Esophagus muscularis mucosa (tissue), 4 donors: ENCODE measurements at regions not wholly inside any gene's neighbourhood (a gene's known extent, or its start where the extent isn't known, plus 50 kb on each side); places are given as distances from the start of the nearest gene placed in this dataset.

Experiments used
- DNase-seq: peaks from one replicate; pipeline ENCODE4 v3.0.0-alpha.2; 2017; ENCODE audit errors: extremely low spot score
- H3K27ac ChIP-seq, 4 donors: fragments of 200-600 bp; sonication (generic); replicated peaks in 1 of 4; 1 replicate in 3 of 4; 2 replicates in 1 of 4; pipeline ENCODE4 v1.5.1; 2016 to 2019; ENCODE audit warnings: mild to moderate bottlenecking in 1 of 4
- H3K27me3 ChIP-seq, 4 donors: fragments of 200-600 bp; sonication (generic); one replicate each; pipeline versions ENCODE4 v1.5.1 to v1.6.0; 2016 to 2019
- H3K36me3 ChIP-seq, 4 donors: fragments of 200-600 bp; sonication (generic); one replicate each; pipeline ENCODE4 v1.5.1; 2016 to 2019
- H3K4me1 ChIP-seq, 4 donors: fragments of 200-600 bp; sonication (generic); one replicate each; pipeline ENCODE4 v1.5.1; 2016 to 2019
- H3K4me3 ChIP-seq, 4 donors: fragments of 200-600 bp; sonication (generic); 1 replicate in 2 of 4; 2 replicates in 2 of 4; pipeline ENCODE4 v1.5.1; 2016 to 2019; ENCODE audit warnings: mild to moderate bottlenecking in 4 of 4, moderate library complexity in 1 of 4
- H3K9me3 ChIP-seq, 4 donors: fragments of 200-600 bp; sonication (generic); 1 replicate in 3 of 4; 2 replicates in 1 of 4; pipeline ENCODE4 v1.5.1; 2016 to 2019
- EP300 ChIP-seq: sonication (generic); formaldehyde crosslinking; IDR thresholded peaks from one replicate; pipeline ENCODE4 v1.6.1; 2017; ENCODE audit warnings: antibody characterized with exemption
- POLR2A ChIP-seq: fragments of 450-650 bp; IDR thresholded peaks from one replicate; pipeline ENCODE4 v1.6.1; 2017; ENCODE audit warnings: antibody characterized with exemption, moderate library complexity, mild to moderate bottlenecking, low read depth
- POLR2AphosphoS5 ChIP-seq, 2 donors: sonication (generic); formaldehyde crosslinking; IDR thresholded peaks; one replicate each; pipeline ENCODE4 v1.6.1; 2017; ENCODE audit warnings: antibody characterized with exemption in 2 of 2
- WGBS: methylation state at CpG from one replicate; pipeline ENCODE4 v1.1.5; 2018; 5-methylcytosine and 5-hydroxymethylcytosine counted together
- intact Hi-C: fragments of 100-400 bp; cut with DNase I; formaldehyde crosslinking; loops from one replicate; pipeline ENCODE4 v1.15.1; 2023
- TF ChIP-seq, protein P1 (sequence below), 3 experiments: fragments of 200-600 bp in 2 of 3; fragments of 450-650 bp in 1 of 3; sonication (generic) in 2 of 3; IDR thresholded peaks; one replicate each; pipeline ENCODE4 v1.5.1; 2017 to 2019; ENCODE audit warnings: antibody characterized with exemption in 3 of 3, mild to moderate bottlenecking in 2 of 3, moderate library complexity in 1 of 3

- Histone ChIP-seq H3K27me3 (no peaks in the 10 kb centered on the region), H3K9me3 (no peaks in the 10 kb centered on the region), H3K4me3 (no peak overlapping the region), H3K4me1 (peaks cover 0 to 5% (median 0%) of the 10 kb centered on the region in 4 donors), H3K36me3 (no peaks in the 10 kb centered on the region), H3K27ac (no peak overlapping the region)
- 84% methylated on average over 8 of the region's 8 CpGs for WGBS
- TF ChIP-seq POLR2A (no peak), POLR2AphosphoS5 (IDR thresholded peaks at IDR 0.05) (no peak), EP300 (no peak)
- TF ChIP-seq, protein P1, sequence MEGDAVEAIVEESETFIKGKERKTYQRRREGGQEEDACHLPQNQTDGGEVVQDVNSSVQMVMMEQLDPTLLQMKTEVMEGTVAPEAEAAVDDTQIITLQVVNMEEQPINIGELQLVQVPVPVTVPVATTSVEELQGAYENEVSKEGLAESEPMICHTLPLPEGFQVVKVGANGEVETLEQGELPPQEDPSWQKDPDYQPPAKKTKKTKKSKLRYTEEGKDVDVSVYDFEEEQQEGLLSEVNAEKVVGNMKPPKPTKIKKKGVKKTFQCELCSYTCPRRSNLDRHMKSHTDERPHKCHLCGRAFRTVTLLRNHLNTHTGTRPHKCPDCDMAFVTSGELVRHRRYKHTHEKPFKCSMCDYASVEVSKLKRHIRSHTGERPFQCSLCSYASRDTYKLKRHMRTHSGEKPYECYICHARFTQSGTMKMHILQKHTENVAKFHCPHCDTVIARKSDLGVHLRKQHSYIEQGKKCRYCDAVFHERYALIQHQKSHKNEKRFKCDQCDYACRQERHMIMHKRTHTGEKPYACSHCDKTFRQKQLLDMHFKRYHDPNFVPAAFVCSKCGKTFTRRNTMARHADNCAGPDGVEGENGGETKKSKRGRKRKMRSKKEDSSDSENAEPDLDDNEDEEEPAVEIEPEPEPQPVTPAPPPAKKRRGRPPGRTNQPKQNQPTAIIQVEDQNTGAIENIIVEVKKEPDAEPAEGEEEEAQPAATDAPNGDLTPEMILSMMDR (IDR thresholded peaks at IDR 0.05), result no peak
- intact Hi-C loops, result no loop called here
- no peak for DNase-seq
Observed at GRCh38 chr5:110894805-110895204, 156.0 kb downstream of the SLC25A46 start.

GRCh38 chr5:110896901-110897300 lies 158.1 kb downstream of the SLC25A46 start:
- Histone ChIP-seq H3K27ac (no peak overlapping the region), H3K4me1 (peaks cover 0 to 5% (median 0%) of the 10 kb centered on the region in 4 donors), H3K27me3 (no peaks in the 10 kb centered on the region), H3K36me3 (no peaks in the 10 kb centered on the region), H3K4me3 (no peak overlapping the region), H3K9me3 (no peaks in the 10 kb centered on the region)
- intact Hi-C loops, result no loop called here
- DNase-seq, result no peak
- TF ChIP-seq, protein P1 (IDR thresholded peaks at IDR 0.05), result no peak
- TF ChIP-seq EP300 (no peak), POLR2AphosphoS5 (IDR thresholded peaks at IDR 0.05) (no peak), POLR2A (no peak)

- peaks cover 0 to 5% (median 0%) of the 10 kb centered on the region in 4 donors for H3K4me1 ChIP-seq
- TF ChIP-seq POLR2AphosphoS5 (IDR thresholded peaks at IDR 0.05), result no peak
- TF ChIP-seq POLR2A, result no peak
- no peak for TF ChIP-seq EP300
- TF ChIP-seq, protein P1 (IDR thresholded peaks at IDR 0.05), result no peak
- no peaks in the 10 kb centered on the region for H3K9me3 ChIP-seq
- H3K27ac ChIP-seq, result no peak overlapping the region
- 82% methylated on average over 4 of the region's 4 CpGs for WGBS
- DNase-seq, result no peak
- intact Hi-C loops, result no loop called here
- no peaks in the 10 kb centered on the region for H3K36me3 ChIP-seq
- no peaks in the 10 kb centered on the region for H3K27me3 ChIP-seq
- H3K4me3 ChIP-seq, result no peak overlapping the region
Observed at GRCh38 chr5:110899566-110900412, 161.0 kb downstream of the SLC25A46 start.

- Histone ChIP-seq H3K36me3 (no peaks in the 10 kb centered on the region), H3K4me1 (peaks cover 0 to 5% (median 0%) of the 10 kb centered on the region in 4 donors), H3K9me3 (no peaks in the 10 kb centered on the region), H3K27ac (no peak overlapping the region), H3K4me3 (no peak overlapping the region), H3K27me3 (no peaks in the 10 kb centered on the region)
- TF ChIP-seq, protein P1 (IDR thresholded peaks at IDR 0.05), result no peak
- TF ChIP-seq POLR2AphosphoS5 (IDR thresholded peaks at IDR 0.05), result no peak
- no peak for TF ChIP-seq EP300
- TF ChIP-seq POLR2A, result no peak
- WGBS, result 49% methylated on average over 2 of the region's 2 CpGs
- intact Hi-C loops, result no loop called here
- DNase-seq, result no peak
Observed at GRCh38 chr5:110900829-110901228, 162.0 kb downstream of the SLC25A46 start.

GRCh38 chr5:110903966-110904365 lies 165.2 kb downstream of the SLC25A46 start:
- Histone ChIP-seq H3K4me1 (no peaks in the 10 kb centered on the region), H3K27ac (no peak overlapping the region), H3K36me3 (no peaks in the 10 kb centered on the region), H3K4me3 (no peak overlapping the region), H3K9me3 (no peaks in the 10 kb centered on the region), H3K27me3 (no peaks in the 10 kb centered on the region)
- DNase-seq, result no peak
- WGBS, result 55% methylated on average over 3 of the region's 3 CpGs
- intact Hi-C loops, result no loop called here
- no peak for TF ChIP-seq POLR2AphosphoS5 (IDR thresholded peaks at IDR 0.05)
- no peak for TF ChIP-seq POLR2A
- TF ChIP-seq, protein P1 (IDR thresholded peaks at IDR 0.05), result no peak
- no peak for TF ChIP-seq EP300
